K562 (cell line): ENCODE measurements at regions not wholly inside any gene's neighbourhood (a gene's known extent, or its start where the extent isn't known, plus 50 kb on each side); places are given as distances from the start of the nearest gene placed in this dataset.
A peak's percentile ranks its signal among the peaks of the same experiment; 100 is the strongest.

Experiments used
- ATAC-seq: fragments of 200-7000 bp; cut with Tn5 transposase; 3 replicates; pipeline ENCODE4 v1.9.1; 2020; ENCODE audit warnings: moderate library complexity
- BruUV-seq: library from RNA; stranded (reverse); fragments of 400-500 nt; replicated peaks from 2 replicates; lab custom pipeline; 2021; lab: Mats Ljungman, UMichigan
- CTCF ChIA-PET: fragments of 300-600 bp; formaldehyde crosslinking; extraction: SDS; loops from one replicate; lab custom pipeline; 2021; ENCODE audit warnings: low intra/inter-chr PET ratio; lab: Yijun Ruan, JAX
- POLR2A ChIA-PET: fragments of 300-600, 350-650 bp; sonication (Branson Sonifier 250); formaldehyde crosslinking; extraction: SDS; loops from one replicate; lab custom pipeline; 2021; ENCODE audit warnings: antibody characterized with exemption, inconsistent platforms; lab: Yijun Ruan, JAX
- DNase-seq, 4 experiments: peaks; one replicate each; pipeline versions ENCODE4 v3.0.0 to v3.0.0-alpha.2; 2011 to 2018; ENCODE audit warnings: low spot score in 3 of 4, mixed read lengths in 3 of 4; ENCODE audit errors: extremely low read depth in 1 of 4
- FAIRE-seq: peaks from 2 replicates; lab custom pipeline; 2011; peaks lifted over from hg19 to GRCh38; lab: Jason Lieb, UNC
- H2AFZ ChIP-seq: 2 replicates; pipeline ENCODE4 v1.6.0; 2011; ENCODE audit warnings: low read depth, low read length, control low read depth, inconsistent platforms
- H3K27ac ChIP-seq: fragments of 200-600 bp; 3 replicates; pipeline ENCODE4 v1.8.0; 2011; ENCODE audit warnings: low read depth, mild to moderate bottlenecking, control low read depth, inconsistent platforms, low read length, moderate library complexity, mixed read lengths; ENCODE audit errors: extremely low read depth
- H3K27me3 ChIP-seq, 2 experiments: fragments of 300-600 bp in 1 of 2; 2 replicates in 1 of 2; 3 replicates in 1 of 2; pipeline versions ENCODE4 v1.6.0 to v1.8.0; 2011; ENCODE audit warnings: inconsistent platforms in 2 of 2, low read length in 2 of 2, mild to moderate bottlenecking in 1 of 2, mixed read lengths in 1 of 2, moderate library complexity in 1 of 2; ENCODE audit not compliant: control insufficient read depth in 2 of 2, insufficient read depth in 2 of 2
- H3K36me3 ChIP-seq: fragments of 300-600 bp; 3 replicates; pipeline ENCODE4 v1.8.0; 2011; ENCODE audit warnings: mild to moderate bottlenecking, low read length, inconsistent platforms; ENCODE audit not compliant: control insufficient read depth, insufficient read depth
- H3K4me1 ChIP-seq, 2 experiments: fragments of 200-600 bp in 1 of 2; replicated peaks in 1 of 2; 2 replicates in 1 of 2; 3 replicates in 1 of 2; pipeline versions ENCODE4 v1.5.1 to v1.8.0; 2011; ENCODE audit warnings: inconsistent platforms in 2 of 2, low read length in 2 of 2, mild to moderate bottlenecking in 1 of 2, mixed read lengths in 1 of 2, moderate library complexity in 1 of 2; ENCODE audit not compliant: control insufficient read depth in 2 of 2, insufficient read depth in 2 of 2
- H3K4me2 ChIP-seq: 2 replicates; pipeline ENCODE4 v1.6.1; 2011; ENCODE audit warnings: low read length, control low read depth, inconsistent platforms, mixed read lengths; ENCODE audit not compliant: insufficient read depth
- H3K4me3 ChIP-seq: fragments of 200-600 bp; sonication (generic), shearing (Covaris generic); 2 replicates; pipeline ENCODE4 v1.5.1; 2016; ENCODE audit warnings: control low read depth, inconsistent platforms
- H3K79me2 ChIP-seq: fragments of 200-600 bp; 3 replicates; pipeline ENCODE4 v1.8.0; 2011; ENCODE audit warnings: low read length, inconsistent platforms; ENCODE audit not compliant: control insufficient read depth, insufficient read depth
- H3K9ac ChIP-seq, 2 experiments: 2 replicates each; pipeline versions ENCODE4 v1.6.0 to v1.6.1; 2011; ENCODE audit warnings: low read depth in 2 of 2, low read length in 2 of 2, control low read depth in 1 of 2, inconsistent platforms in 1 of 2, mild to moderate bottlenecking in 1 of 2, mixed read lengths in 1 of 2; ENCODE audit not compliant: insufficient read depth in 1 of 2
- H3K9me1 ChIP-seq: one replicate; pipeline ENCODE4 v1.6.0; 2011; ENCODE audit warnings: inconsistent platforms, mild to moderate bottlenecking, low read length, moderate library complexity; ENCODE audit not compliant: control insufficient read depth, insufficient read depth
- H3K9me3 ChIP-seq: replicated peaks from 2 replicates; pipeline ENCODE4 v1.5.1; 2011; ENCODE audit warnings: low read depth, low read length, inconsistent platforms; ENCODE audit not compliant: control insufficient read depth, insufficient read depth
- H4K20me1 ChIP-seq: replicated peaks from 2 replicates; pipeline ENCODE4 v1.6.1; 2011; ENCODE audit warnings: low read length, inconsistent platforms, mixed read lengths; ENCODE audit not compliant: control insufficient read depth, insufficient read depth
- BRD4 ChIP-seq: fragments of 200-600 bp; sonication (generic); IDR thresholded peaks from 2 replicates; pipeline ENCODE4 v1.6.1; 2017; ENCODE audit warnings: inconsistent platforms
- CHD2 ChIP-seq: IDR thresholded peaks from 2 replicates; pipeline ENCODE4 v1.6.1; 2011; ENCODE audit warnings: low read depth, low read length
- CTCF ChIP-seq, 3 experiments: IDR thresholded peaks in 2 of 3; conservative IDR thresholded peaks in 1 of 3; 2 replicates each; pipeline ENCODE4 v1.5.1; 2011 to 2012; ENCODE audit warnings: low read length in 3 of 3, mild to moderate bottlenecking in 3 of 3, control low read depth in 2 of 3, improper control_type of control experiment in 1 of 3, inconsistent platforms in 1 of 3, low read depth in 1 of 3, mixed read lengths in 1 of 3, moderate library complexity in 1 of 3; ENCODE audit not compliant: insufficient read depth in 2 of 3
- ESRRA ChIP-seq: fragments of 450-650 bp; IDR thresholded peaks from 2 replicates; pipeline ENCODE4 v1.6.1; 2014; ENCODE audit warnings: low read depth, mild to moderate bottlenecking, moderate library complexity, borderline replicate concordance
- EWSR1 ChIP-seq: fragments of 450-650 bp; IDR thresholded peaks from 2 replicates; pipeline ENCODE4 v1.6.1; 2018; ENCODE audit warnings: borderline replicate concordance, mild to moderate bottlenecking, low read depth, moderate library complexity; ENCODE audit not compliant: partially characterized antibody
- FOSL1 ChIP-seq: fragments of 200-800 bp; sonication (Bioruptor generic); conservative IDR thresholded peaks from 2 replicates; pipeline ENCODE4 v1.6.1; 2016; ENCODE audit warnings: missing genetic modification characterization, missing compliant biosample characterization
- POLR2B ChIP-seq: fragments of 450-650 bp; IDR thresholded peaks from 2 replicates; pipeline ENCODE4 v1.6.1; 2018; ENCODE audit warnings: low read depth; ENCODE audit not compliant: partially characterized antibody
- RBBP5 ChIP-seq: fragments of 200-600 bp; sonication (generic); IDR thresholded peaks from 2 replicates; pipeline ENCODE4 v1.6.1; 2012; ENCODE audit warnings: borderline replicate concordance, mild to moderate bottlenecking, low read length, control low read depth, inconsistent platforms; ENCODE audit not compliant: insufficient read depth, poor library complexity, severe bottlenecking
- RUNX1 ChIP-seq: sonication (generic); IDR thresholded peaks from 2 replicates; pipeline ENCODE4 v1.6.1; 2016; ENCODE audit warnings: antibody characterized with exemption, low read depth
- SMC3 ChIP-seq: conservative IDR thresholded peaks from 2 replicates; pipeline ENCODE4 v1.6.1; 2011; ENCODE audit warnings: low read depth, low read length, improper control_type of control experiment; ENCODE audit not compliant: insufficient read depth
- VEZF1 ChIP-seq: fragments of 200-800 bp; sonication (Bioruptor generic); IDR thresholded peaks from 2 replicates; pipeline ENCODE4 v1.6.1; 2017; ENCODE audit warnings: missing genetic modification characterization, missing compliant biosample characterization
- XRCC3 ChIP-seq: fragments of 450-650 bp; IDR thresholded peaks from 2 replicates; pipeline ENCODE4 v1.6.1; 2017; ENCODE audit warnings: mild to moderate bottlenecking, moderate library complexity
- ZBTB8A ChIP-seq: fragments of 450-650 bp; IDR thresholded peaks from 2 replicates; pipeline ENCODE4 v1.6.1; 2018; ENCODE audit warnings: mild to moderate bottlenecking, moderate library complexity; ENCODE audit not compliant: partially characterized antibody
- ZKSCAN8 ChIP-seq: fragments of 200-800 bp; sonication (Bioruptor generic); IDR thresholded peaks from 2 replicates; pipeline ENCODE4 v1.6.1; 2016; ENCODE audit warnings: missing genetic modification characterization, missing compliant biosample characterization
- WGBS: fragments of 100-300 bp; shearing (Covaris generic); methylation state at CpG from one replicate; pipeline ENCODE4 v1.1.6; 2016; ENCODE audit warnings: low coverage, mixed read lengths; ENCODE audit not compliant: insufficient coverage; ENCODE audit errors: missing lambda C conversion rate; 5-methylcytosine and 5-hydroxymethylcytosine counted together
- in situ Hi-C: fragments of 300-500 bp; cut with MboI; formaldehyde crosslinking; loops from 4 replicates; pipeline ENCODE4 v1.15.0; 2018; ENCODE audit warnings: inconsistent platforms, mixed read lengths
- intact Hi-C: fragments of 100-400 bp; cut with micrococcal nuclease; formaldehyde crosslinking; loops from 2 replicates; pipeline ENCODE4 v1.14.2; 2022
- TF ChIP-seq, protein P1 (sequence below): fragments of 450-650 bp; formaldehyde crosslinking; conservative IDR thresholded peaks from 2 replicates; pipeline ENCODE4 v1.4.0; 2022; ENCODE audit warnings: mild to moderate bottlenecking, missing genetic modification characterization
- TF ChIP-seq, protein P2 (sequence below): sonication (generic); formaldehyde crosslinking; IDR thresholded peaks from 2 replicates; pipeline ENCODE4 v1.8.0; 2023; ENCODE audit warnings: mild to moderate bottlenecking, missing genetic modification reagents

- TF ChIP-seq CHD2 (no peak), RBBP5 (no peak), EWSR1 (no peak)
- TF ChIP-seq, protein P1, sequence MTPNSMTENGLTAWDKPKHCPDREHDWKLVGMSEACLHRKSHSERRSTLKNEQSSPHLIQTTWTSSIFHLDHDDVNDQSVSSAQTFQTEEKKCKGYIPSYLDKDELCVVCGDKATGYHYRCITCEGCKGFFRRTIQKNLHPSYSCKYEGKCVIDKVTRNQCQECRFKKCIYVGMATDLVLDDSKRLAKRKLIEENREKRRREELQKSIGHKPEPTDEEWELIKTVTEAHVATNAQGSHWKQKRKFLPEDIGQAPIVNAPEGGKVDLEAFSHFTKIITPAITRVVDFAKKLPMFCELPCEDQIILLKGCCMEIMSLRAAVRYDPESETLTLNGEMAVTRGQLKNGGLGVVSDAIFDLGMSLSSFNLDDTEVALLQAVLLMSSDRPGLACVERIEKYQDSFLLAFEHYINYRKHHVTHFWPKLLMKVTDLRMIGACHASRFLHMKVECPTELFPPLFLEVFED (CRISPR knock-in tag): no peak
Measured at GRCh38 chr1:232878086-232878485, 72.3 kb upstream of the NTPCR start (continued).

- Histone ChIP-seq H3K4me2 (no peak overlapping the region), H3K4me1 (no peaks in the 10 kb centered on the region), H3K27me3 (peaks cover 0 to 8% of the 10 kb centered on the region in 2 experiments; a peak in 2 of 5 replicates), H2AFZ (no peak overlapping the region), H3K27ac (no peak overlapping the region), H3K9ac (no peak overlapping the region), H3K79me2 (no peaks in the 10 kb centered on the region), H3K4me3 (no peak overlapping the region), H3K36me3 (no peaks in the 10 kb centered on the region), H3K9me3 (no peaks in the 10 kb centered on the region), H4K20me1 (peaks cover 4% of the 10 kb centered on the region; the same call in 1 of the 2 replicates), H3K9me1 (no peaks in the 10 kb centered on the region)
- DNase-seq: peak; percentile 44 to 54 (median 46)
- peak; percentile 95 for ATAC-seq
- FAIRE-seq: peak; percentile 74
- no TSS peak for BruUV-seq
- WGBS: 0% methylated on average over 3 of the region's 3 CpGs
- in situ Hi-C loops: no loop called here
- CTCF ChIA-PET: no interaction called here
- intact Hi-C loops: no loop called here
- POLR2A ChIA-PET: interaction anchor here (0.7 kb wide), 1 partner anchor 306 kb away, joined by 3 read pairs; no protein-coding TSS in a partner anchor
- no peak for TF ChIP-seq BRD4
- TF ChIP-seq ESRRA: no peak
- no peak for TF ChIP-seq XRCC3
- TF ChIP-seq, protein P2, sequence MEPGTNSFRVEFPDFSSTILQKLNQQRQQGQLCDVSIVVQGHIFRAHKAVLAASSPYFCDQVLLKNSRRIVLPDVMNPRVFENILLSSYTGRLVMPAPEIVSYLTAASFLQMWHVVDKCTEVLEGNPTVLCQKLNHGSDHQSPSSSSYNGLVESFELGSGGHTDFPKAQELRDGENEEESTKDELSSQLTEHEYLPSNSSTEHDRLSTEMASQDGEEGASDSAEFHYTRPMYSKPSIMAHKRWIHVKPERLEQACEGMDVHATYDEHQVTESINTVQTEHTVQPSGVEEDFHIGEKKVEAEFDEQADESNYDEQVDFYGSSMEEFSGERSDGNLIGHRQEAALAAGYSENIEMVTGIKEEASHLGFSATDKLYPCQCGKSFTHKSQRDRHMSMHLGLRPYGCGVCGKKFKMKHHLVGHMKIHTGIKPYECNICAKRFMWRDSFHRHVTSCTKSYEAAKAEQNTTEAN: no peak
- 0 out of 2 replicates have a peak, but pooled peaks have one; percentile 6 for TF ChIP-seq SMC3
- TF ChIP-seq FOSL1 (tag): no peak
- peak; percentile 65 to 66 (median 65) for TF ChIP-seq CTCF (IDR thresholded peaks at IDR 0.05 in 2 of 3, conservative IDR thresholded peaks at IDR 0.05 in 1 of 3; ENCODE audit: insufficient read depth in 2 of 3, low read depth in 1 of 3, low read length in 3 of 3)
- no peak for TF ChIP-seq ZKSCAN8
- TF ChIP-seq RUNX1: no peak
- no peak for TF ChIP-seq POLR2B
- no peak for TF ChIP-seq ZBTB8A
- TF ChIP-seq VEZF1 (CRISPR knock-in tag): no peak
Measured at GRCh38 chr1:232880354-232880753, 70.1 kb upstream of the NTPCR start.
